Ovary (tissue), 3 donors: ENCODE measurements at regions not wholly inside any gene's neighbourhood (a gene's known extent, or its start where the extent isn't known, plus 50 kb on each side); places are given as distances from the start of the nearest gene placed in this dataset.

Source experiments
- POLR2A ChIP-seq: fragments of 450-650 bp; IDR thresholded peaks from one replicate; pipeline ENCODE4 v1.6.1; 2017; ENCODE audit warnings: antibody characterized with exemption, mild to moderate bottlenecking, moderate library complexity
- TF ChIP-seq, protein P1 (sequence below), 3 donors: fragments of 450-650 bp in 2 of 3; fragments of 200-600 bp in 1 of 3; IDR thresholded peaks; one replicate each; pipeline versions ENCODE4 v1.5.1 to v1.8.0; 2016 to 2022; ENCODE audit warnings: antibody characterized with exemption in 3 of 3, mild to moderate bottlenecking in 1 of 3
- donor health status: DM: no; HTN: no; CAD: no.

DNA sequence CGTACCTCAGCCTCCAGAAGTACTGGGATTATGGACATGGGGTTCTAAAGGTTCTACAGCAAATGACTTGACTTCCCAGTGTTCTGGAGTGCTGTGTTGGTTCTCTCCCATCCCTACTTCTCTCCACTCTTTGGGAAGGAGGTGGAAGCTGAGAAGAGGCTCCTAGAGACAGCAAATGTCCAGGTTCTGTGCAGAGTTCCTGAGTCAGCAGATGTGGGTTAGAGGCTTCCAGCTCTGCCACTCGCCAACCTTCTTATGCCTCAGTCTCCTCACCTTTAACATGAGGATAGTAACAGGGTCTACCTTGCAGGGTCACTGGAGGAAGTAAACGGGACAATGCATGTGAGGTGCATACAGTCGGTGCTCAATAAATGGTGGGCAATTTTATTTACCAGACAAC is 80.5 kb upstream of the VSTM2B start:
- no peak for TF ChIP-seq POLR2A
- TF ChIP-seq, protein P1, sequence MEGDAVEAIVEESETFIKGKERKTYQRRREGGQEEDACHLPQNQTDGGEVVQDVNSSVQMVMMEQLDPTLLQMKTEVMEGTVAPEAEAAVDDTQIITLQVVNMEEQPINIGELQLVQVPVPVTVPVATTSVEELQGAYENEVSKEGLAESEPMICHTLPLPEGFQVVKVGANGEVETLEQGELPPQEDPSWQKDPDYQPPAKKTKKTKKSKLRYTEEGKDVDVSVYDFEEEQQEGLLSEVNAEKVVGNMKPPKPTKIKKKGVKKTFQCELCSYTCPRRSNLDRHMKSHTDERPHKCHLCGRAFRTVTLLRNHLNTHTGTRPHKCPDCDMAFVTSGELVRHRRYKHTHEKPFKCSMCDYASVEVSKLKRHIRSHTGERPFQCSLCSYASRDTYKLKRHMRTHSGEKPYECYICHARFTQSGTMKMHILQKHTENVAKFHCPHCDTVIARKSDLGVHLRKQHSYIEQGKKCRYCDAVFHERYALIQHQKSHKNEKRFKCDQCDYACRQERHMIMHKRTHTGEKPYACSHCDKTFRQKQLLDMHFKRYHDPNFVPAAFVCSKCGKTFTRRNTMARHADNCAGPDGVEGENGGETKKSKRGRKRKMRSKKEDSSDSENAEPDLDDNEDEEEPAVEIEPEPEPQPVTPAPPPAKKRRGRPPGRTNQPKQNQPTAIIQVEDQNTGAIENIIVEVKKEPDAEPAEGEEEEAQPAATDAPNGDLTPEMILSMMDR (IDR thresholded peaks at IDR 0.05), result no peak
